HPDE6-E6E7 (cell line): ENCODE measurements at regions not wholly inside any gene's neighbourhood (a gene's known extent, or its start where the extent isn't known, plus 50 kb on each side); places are given as distances from the start of the nearest gene placed in this dataset.
A peak's percentile ranks its signal among the peaks of the same experiment; 100 is the strongest.

Experiments
- DNase-seq: peaks from one replicate; pipeline ENCODE4 v3.0.0; 2011; ENCODE audit warnings: missing footprints; ENCODE audit errors: extremely low spot score

DNA sequence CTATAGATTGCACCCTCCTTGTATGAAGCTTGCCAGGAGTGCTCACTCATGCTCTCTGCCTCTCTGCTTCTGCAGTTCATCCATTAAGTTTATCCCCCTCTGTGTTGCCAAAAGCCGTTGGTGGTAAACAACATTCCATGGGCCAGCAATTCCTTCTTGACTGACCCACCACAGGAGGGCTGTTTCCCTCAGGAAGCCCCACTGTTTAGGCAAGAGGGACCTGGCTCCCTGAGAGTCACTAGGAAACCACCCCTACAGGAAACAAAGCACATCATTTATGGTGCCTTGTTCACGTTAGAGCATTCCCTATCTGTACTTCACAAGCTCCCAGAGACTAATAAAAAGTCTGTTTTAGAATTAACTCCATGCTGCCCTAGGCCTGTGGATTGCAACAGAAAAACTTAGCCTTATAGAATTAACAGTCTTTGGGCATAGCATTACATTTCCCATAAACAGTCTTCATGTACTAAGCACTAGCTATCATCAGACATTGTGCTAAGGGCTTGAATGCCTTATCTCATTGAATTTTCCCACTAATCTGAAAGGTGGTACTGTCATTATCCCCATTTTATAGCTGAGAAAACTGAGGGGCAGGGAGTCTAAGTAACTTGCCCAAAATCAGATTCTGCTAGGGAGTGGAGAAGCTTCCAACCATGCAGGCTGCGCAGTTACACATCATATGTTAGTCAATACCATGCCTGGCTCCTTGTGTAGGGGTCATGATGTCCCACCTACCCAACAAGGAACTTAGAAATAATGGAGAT lies 149.9 kb downstream of the SHQ1 start:
- DNase-seq, result no peak

DNA sequence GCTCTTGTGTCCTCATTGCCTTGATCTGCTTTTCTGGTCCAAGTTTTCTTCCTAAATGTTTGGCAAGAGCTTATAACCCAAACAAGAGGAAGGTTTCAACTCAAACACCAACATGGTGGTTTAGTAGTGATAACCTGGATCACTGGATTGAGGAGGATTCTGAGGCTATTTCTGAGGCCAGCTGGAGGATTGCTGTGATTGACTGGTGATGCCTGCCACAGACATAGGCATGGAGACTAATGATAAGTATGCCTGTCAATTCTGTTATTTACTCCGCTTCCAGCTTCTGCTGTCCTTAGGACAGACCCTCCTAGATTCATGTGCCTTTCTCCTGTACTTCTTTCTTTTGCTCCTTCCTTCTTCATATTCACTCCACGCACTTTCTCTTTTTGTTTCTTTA lies 150.5 kb downstream of the SHQ1 start:
- DNase-seq, result no peak

DNA sequence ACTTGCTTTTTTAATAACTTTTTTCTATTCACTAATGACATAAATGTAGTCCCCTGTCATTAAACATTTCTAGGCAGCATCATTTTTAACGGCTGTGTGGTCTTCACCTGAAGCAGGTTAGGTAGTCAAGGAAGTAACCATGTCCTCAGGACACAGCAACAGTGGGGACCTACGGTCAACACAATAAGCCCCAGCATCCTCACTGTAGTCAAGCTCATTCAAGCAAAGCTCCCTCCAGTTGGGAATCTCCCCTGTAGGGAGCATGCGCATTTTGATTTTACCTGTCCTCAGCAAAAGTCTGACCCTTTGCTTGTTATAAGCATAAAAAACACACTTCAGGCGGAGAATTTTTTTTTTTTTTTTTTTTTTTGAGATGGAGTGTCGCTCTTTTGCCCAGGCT lies 151.4 kb downstream of the SHQ1 start:
- DNase-seq, result no peak

DNA sequence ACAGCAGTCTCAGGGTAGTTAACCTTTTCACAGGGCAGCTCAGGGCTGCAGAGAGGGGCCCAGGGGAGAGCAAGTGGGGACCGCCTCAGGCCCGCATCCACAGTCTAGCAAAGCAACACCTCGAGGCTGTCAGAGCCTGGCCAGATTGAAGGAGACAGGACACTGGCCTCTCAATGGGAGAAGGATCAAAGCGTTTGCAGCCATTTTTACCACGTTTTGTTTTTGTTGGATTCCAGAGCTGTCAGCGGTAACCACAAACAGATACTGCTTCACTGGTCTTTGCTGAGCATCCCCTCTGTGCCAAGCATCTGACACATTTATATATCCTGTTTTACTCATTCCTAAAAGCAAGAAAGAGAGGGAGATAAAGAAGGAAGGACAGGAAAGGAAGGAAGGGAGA lies 153.8 kb downstream of the SHQ1 start:
- DNase-seq, result no peak

DNA sequence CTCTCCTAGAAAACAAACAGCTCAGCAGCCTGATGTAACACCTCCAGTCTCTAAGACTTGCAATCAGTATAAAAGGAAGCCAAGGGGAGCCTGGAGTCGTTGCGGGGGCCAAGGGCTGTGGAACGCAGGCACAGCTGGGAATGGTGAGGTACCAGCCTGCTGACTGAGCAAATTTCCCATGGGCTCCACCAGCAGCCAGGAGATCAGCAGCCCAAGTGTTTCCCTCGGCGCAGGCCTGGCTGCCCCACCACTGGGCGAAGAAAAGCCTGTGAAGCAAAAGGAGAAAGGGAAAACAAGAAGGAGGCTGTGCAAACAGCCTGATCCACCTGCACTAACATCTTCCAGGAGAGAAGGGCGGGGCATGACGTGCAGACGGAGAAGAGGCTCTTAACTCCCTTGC lies 155.3 kb downstream of the SHQ1 start:
- DNase-seq, result no peak

DNA sequence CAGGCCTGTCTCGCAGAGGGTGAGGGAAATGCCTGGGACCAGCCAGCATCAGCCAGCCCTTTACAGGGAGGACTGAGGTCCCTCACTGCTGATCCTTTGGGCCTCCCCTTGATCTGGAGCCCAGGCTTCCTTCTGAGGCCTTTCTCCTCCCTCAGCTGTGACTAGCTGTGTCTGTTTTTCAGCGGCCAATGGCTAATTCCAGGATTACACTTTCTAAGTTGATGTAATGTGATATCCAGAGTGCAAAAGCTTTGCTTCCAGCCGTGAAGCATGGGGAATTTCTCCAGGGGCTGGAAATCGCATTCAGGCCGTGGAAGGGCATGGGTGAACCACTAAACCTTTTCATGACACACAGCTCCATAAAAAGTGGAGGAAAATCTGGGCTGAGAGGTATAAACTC lies 157.6 kb downstream of the SHQ1 start:
- no peak for DNase-seq

DNA sequence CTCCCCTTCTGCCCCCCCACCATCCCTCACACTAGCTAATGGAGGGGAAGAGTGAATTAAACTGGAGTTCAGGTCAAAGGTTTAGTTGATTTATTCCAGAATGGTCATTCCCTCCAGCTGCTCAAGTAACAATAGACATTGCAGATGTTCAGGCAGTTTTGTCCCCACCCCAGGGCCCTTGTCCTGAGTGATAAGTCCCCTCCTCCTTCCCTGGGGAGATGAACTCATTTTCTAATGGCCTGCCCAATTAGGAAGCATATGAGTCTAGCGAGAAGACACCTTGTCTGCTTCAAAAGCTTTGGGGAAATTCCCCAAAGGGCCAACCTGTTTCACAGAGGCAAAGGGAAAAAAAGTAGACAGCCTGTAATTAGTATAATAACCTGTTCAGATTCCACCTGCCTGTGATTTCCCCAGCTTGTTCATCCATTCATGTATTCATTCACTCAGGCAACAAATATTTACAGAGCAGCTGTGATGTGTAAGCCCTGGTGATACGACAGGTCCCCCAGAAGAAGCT lies 165.3 kb downstream of the SHQ1 start:
- no peak for DNase-seq

DNA sequence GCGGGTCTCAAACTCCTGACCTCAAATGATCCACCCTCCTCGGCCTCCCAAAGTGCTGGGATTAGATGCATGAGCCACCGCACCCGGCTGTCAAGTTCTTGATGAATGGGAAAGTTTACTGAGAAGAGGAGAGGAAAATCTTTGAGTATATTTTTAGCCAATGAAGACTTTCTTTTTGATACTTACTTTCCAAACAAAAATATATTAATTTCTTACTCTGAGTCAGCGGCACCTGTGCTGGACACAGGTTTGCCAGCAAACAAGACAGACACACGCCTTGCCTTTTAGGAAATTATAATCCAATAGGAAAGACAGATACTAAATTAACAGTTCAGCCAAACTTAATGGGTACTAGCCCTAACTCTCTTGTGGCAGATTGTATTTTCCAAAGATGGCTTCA lies 166.6 kb downstream of the SHQ1 start:
- no peak for DNase-seq

DNA sequence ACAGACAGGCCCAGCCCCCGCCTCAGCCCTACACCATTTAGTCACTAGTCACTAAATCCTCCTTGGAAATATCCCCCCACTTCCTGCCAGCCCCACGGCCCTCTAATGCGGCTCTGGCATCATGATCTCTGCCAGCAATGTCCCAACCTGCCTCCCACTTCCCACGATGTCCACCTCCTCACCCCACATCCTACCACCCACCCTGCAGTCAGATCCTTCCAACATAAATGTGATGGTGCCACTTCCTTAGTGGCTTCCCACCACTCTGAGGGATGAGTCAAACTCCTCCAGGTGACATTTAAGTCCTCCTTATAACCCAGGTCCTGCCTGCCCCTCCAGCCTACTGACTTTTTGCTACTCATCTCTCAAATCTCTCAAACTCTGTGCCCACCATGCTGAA lies 167.5 kb downstream of the SHQ1 start:
- DNase-seq, result no peak

DNA sequence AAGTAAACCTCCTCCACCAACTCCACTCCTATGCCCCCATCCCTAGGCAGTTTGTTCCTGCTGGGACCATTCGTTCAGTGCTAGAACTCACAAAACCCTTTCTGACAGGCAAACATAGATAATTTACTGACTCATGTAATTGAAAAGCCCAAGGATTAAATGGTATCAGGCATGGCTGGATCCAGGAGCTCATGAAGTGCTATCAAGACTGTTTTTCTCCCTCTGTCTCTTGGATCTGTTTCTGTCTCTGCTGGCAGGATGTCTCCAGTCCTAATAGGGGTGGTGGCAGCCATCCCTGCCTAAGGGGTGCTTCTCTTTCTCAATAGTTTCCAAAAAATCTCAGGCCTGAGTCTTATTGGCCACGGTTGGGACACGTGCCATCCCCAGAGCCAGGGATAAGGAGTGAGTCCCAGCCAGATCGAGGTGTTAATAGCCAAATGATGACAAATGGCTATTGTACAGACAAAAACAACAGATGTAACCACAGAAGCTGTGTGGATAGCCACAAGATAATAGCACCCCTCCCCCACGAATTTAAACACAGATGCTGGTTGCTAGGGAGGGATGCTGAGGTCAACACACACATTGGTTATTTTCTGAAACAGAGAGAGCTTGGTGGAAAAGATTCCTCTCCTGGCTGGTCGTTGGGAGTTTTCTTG lies 168.6 kb downstream of the SHQ1 start:
- no peak for DNase-seq

DNA sequence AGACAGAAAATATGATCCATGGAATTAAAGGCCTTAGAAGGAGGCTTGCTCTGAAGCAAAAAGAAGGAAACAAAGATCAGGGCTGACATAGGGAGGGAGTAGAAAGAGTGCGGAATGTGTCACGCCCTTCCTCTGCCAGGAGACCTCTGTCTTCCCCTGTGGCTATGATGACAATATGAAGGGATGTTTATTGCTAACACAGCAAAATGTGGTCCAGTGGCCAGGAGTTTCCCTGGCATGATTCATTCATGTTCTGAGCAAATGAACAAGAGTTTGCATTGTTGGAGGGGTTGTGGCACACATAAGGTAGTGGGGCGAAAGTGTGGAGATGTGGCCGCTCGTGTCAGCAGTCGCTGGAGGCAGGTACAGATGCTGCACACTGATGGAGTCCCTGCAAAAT lies 169.4 kb downstream of the SHQ1 start:
- DNase-seq, result peak; percentile 6

DNA sequence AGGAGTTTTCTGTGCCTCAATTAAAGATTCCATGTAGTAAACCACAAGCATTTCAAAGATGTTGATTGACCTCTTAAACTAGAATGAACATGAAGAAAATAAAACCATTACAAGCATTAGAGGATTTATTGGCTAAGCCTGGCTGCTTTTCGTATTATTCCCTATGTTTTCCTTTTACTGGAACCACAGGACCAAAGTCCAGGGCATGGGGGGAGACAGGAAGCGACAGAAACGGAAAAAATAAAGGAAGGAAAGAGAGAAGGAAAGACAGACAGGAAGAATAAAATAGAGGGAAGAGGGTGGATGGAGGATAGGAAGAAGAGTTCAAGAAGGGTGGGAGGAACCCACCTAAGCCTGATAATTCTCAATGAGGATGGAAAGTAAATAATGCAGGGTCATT lies 169.9 kb downstream of the SHQ1 start:
- no peak for DNase-seq

DNA sequence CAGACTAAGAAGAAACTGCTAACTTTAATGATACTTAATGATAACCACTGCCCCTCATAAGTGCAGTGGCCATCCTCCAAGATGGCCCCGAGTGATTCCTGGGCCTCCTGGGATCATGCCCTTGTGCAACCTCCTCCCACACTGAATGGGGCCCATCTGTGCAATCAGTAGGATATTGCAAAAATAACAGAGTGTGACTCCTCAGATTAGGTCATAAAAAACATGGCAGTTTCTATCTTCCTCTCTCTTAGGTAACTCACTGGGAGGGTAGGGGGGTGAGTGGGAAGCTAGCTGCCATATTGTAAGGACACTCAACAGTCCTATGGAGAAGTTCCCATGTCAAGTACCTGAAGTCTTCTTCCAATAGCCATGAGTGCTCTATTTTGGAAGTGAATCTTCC lies 173.0 kb downstream of the SHQ1 start:
- no peak for DNase-seq

DNA sequence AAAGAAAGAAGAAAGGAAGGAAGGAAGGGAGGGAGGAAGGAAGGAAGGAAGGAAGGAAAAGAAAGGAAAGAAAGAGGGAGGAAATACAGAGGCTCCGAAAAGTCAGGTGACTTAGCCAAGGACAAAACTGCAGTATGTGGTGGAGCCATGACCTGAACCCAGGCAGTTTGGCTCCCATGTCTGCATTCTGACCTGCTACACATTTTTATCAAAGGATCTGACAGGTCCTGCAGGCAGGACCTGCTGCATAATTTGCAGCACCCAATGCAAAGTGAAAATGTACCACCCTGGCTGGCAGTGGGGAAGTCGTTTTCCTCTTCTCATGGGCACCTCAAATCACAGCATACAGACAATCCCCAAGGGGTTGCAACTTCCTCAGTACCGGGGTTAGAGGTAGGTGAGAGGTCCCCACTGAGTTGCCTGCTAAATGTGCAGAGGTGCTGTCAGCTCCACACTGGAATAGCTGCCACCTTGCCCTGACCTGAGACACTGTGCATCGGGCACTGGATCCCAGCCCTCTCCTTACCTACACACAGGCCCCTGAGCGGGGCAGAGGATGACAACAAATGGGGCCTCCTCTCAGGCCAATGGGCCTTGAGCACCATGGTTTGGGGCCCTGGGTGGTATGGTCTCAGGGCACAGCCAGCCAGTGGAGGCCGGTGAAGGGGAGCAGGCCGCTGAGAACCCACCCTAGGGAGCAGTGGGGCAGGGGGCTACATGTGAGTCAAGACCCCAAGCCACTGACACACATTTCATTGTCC lies 175.1 kb downstream of the SHQ1 start:
- DNase-seq, result no peak

DNA sequence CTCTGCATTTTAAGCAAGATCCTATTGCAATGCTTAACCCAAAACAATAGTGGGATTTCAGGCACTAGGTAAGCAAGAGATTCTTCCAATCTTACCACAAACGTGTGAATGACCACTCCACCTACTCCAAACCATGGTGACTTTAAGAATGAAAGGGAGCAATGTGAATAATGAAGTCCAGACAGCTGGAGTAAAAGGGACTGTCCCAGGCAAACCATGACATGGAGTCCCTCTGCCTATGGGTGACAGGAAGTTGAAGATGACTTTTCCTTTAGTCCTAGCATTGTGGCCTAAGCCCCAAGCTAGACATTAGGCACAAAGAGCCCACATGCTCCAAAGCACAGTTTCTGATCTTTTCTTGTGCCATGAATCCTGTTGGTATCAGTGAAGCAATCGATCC lies 179.0 kb downstream of the SHQ1 start:
- DNase-seq, result no peak

DNA sequence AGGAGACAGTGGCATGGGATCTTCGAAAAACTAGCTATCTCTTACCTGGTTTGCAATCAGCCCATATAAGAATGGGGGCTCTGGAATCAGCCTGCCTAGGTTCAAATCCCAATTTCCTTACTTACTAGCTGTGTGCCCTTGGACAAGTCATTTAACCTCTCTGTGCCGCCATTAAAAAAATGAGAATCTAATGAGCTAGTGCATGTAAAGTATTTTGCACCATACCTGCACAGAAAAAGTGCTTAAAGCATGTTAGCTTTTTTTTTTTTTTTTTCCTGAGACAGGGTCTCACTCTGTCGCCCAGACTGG lies 181.8 kb downstream of the SHQ1 start:
- no peak for DNase-seq

DNA sequence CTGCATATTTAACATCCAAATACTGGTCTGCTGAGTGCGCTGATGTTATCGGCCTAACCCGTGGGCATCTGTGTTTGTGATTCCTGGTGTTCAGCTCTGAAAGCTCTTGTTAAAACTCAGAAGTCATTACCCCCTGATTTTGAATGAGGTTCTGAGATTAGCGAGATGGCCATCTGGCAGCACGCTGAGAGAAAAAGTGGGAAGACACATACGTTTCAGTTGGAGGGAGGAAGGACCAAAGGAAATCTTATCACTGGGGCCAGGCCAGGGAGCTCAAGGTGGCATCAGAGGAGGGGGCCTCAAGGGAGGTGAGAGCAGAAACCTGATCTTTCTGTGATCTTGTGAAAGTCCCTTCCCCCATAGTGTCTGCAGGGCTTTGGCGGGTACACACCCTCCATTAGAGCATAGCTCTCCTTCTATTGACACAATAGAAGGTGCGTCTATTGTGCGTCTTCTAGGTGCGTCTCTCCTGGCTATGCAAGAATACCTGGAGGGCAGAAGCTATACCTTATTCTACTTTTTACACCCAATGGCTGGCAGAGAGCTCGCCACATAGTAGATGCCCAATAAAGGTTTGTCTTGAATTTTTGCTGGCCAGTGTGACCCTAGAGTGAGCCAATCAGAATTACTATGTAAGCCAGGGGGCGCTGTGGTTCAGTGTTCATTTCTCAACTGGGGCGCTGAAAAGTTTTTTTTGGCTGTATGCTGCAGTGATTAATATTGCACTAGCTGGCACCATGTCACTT lies 182.4 kb downstream of the SHQ1 start:
- no peak for DNase-seq

DNA sequence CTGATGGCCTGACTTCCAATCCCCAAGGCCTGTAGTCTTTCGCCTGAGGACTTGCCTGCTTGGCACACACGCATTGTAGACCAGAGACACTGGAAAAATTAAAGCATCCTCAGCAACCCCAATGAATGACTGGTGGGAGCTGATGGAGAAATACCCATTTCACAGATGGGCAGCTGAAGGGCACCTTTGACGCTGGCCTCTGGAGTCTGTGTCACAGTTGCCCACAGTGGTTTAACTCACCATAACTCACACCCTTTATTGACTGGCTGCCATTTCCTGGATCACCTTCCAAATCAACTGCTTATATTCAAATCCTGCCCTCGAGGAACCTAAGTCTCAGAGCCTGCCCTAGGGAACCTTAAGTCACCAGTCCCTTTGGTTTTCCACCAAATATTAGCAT lies 183.1 kb downstream of the SHQ1 start:
- no peak for DNase-seq

DNA sequence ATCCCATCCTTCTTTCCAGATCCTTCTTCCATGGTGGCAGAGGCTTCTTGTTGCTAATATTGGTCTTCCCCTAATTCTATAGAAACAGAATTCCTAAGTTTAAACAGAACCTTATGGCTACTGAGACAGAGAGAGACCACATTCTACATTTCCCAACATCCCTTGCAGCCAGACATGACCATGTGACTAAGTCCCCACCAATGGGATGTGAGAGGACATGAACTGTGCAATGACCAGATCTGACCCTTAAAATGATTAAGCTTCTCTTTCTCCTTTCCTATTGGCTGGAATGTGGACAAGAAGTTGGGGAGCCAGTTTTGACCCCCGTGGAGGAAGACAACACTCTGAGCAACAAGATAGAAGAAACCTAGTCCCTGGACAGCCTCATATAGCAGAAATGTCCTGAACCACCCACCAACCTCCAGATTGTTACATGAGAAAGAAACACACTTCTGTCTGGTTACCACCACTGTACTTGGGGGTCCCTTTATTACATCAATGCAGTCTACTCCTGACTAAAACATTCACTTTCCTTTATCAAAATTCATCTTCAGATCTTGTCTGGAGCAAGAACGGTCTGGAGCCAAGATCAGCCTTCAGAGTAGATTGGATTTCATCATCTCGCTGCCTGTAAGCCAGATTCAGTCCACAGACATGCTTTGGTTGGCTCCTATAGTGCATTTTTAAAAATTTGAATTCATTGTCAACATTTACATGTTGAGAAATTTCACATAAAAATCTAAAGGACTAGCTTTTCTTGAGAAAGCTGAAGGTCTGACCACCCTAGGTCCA lies 183.9 kb downstream of the SHQ1 start:
- no peak for DNase-seq

DNA sequence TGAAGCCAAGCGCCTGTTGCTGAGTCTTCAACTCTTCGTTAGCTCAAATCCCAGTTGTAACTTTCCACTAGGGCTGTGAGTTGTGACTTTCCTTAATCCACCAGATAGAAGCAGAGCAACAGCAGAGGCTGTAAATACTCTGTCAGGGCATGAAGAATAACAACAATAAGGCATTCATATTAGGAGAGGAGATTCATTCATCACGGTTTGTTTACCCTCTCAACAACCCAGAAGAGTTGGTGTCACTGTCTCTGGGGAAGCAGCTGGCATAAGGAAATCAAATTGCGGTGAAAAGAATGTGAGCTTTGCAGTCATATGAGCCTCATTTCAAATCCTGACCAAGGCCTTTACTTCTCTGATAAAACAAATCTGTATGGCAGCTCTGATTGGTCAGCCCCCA lies 184.8 kb downstream of the SHQ1 start:
- DNase-seq, result no peak

DNA sequence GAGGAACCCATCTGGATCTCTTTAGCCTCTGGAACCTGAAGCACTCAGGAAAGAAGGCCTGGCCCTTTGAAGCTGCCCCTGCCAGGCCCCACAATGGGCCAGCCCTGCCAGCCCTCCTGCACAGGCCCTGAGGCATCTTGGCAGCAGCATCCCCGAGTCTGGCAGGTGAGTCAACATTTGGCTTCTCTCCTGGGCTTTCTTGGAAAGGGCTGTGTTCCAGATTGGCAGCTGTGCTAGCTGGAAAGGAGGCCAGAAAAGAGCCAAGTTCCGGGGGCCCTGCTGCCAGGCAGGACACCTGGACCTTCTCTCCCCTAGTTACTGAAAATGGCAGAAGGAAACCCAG lies 187.2 kb downstream of the SHQ1 start:
- DNase-seq, result peak; percentile 57
